ENCODE measurements at regions not wholly inside any gene's neighbourhood (a gene's known extent, or its start where the extent isn't known, plus 50 kb on each side); places are given as distances from the start of the nearest gene placed in this dataset.

DNA sequence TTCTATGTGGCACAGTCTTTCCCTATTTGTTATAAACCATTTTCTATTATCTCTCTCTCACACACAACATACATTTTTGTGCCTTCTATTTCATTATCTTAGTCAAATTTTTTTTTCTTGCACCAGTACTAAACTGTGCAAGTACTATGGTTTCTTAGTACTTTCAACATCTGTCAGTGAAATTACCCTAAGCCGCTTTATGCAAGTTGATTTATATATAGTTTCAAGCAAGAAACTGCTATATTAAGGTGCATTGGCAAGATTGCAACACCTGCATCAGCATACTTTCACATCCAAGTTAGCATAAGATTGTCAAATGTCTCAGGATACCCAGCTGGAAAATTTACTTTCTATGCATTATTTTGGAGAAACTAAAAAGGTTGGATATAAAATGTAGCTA, 180.2 kb upstream of the FSTL5 start:
- no peak for TF ChIP-seq POLR2AphosphoS5 (IDR thresholded peaks at IDR 0.05; ENCODE audit: low read depth, low read length)
- no peak for TF ChIP-seq POLR2A (IDR thresholded peaks at IDR 0.05; ENCODE audit: low read depth, low read length)
- TF ChIP-seq TAF1 (IDR thresholded peaks at IDR 0.05; ENCODE audit: borderline replicate concordance, low read depth, low read length): no peak
